Hepatocyte (in vitro differentiated cells): ENCODE measurements at regions not wholly inside any gene's neighbourhood (a gene's known extent, or its start where the extent isn't known, plus 50 kb on each side); places are given as distances from the start of the nearest gene placed in this dataset.
"Not testable (repeated sequence)": the region's sequence is repeated elsewhere in the genome, so short reads cannot be mapped to it uniquely, and the experiment has no call there.

Experiments
- DNase-seq: peaks from one replicate; pipeline ENCODE4 v3.0.0-alpha.2; 2016; ENCODE audit warnings: low spot score
- H2AFZ ChIP-seq: fragments of 200-600 bp; sonication (generic); 2 replicates; pipeline ENCODE4 v1.6.0; 2016; ENCODE audit warnings: antibody characterized with exemption, mild to moderate bottlenecking
- H3K27ac ChIP-seq: fragments of 200-600 bp; sonication (generic); 2 replicates; pipeline ENCODE4 v1.5.1; 2016; ENCODE audit warnings: mild to moderate bottlenecking
- H3K27me3 ChIP-seq: fragments of 200-600 bp; sonication (generic); 2 replicates; pipeline ENCODE4 v1.6.1; 2016
- H3K36me3 ChIP-seq: fragments of 200-600 bp; sonication (generic); replicated peaks from 2 replicates; pipeline ENCODE4 v1.5.1; 2016; ENCODE audit warnings: low read depth; ENCODE audit not compliant: insufficient read depth
- H3K4me1 ChIP-seq: fragments of 200-600 bp; sonication (generic); 2 replicates; pipeline ENCODE4 v1.5.1; 2016; ENCODE audit warnings: mild to moderate bottlenecking, moderate library complexity; ENCODE audit not compliant: insufficient read depth
- H3K4me2 ChIP-seq: fragments of 200-600 bp; sonication (generic); 2 replicates; pipeline ENCODE4 v1.6.0; 2016
- H3K4me3 ChIP-seq: fragments of 200-600 bp; sonication (generic); 2 replicates; pipeline ENCODE4 v1.5.1; 2016; ENCODE audit warnings: mild to moderate bottlenecking
- H3K79me2 ChIP-seq: fragments of 200-600 bp; sonication (generic); 2 replicates; pipeline ENCODE4 v1.6.0; 2017; ENCODE audit warnings: mild to moderate bottlenecking
- H3K9me2 ChIP-seq: fragments of 200-600 bp; sonication (generic); replicated peaks from 2 replicates; pipeline ENCODE4 v1.6.0; 2017; ENCODE audit warnings: mild to moderate bottlenecking; ENCODE audit not compliant: insufficient read depth
- H3K9me3 ChIP-seq: fragments of 200-600 bp; sonication (generic); 2 replicates; pipeline ENCODE4 v1.5.1; 2016; ENCODE audit warnings: low read depth, mild to moderate bottlenecking
- H4K20me1 ChIP-seq: fragments of 200-600 bp; sonication (generic); 2 replicates; pipeline ENCODE4 v1.6.0; 2016; ENCODE audit warnings: mild to moderate bottlenecking; ENCODE audit not compliant: insufficient read depth, poor library complexity, severe bottlenecking
- EZH2 ChIP-seq: fragments of 200-600 bp; sonication (generic); IDR thresholded peaks from 2 replicates; pipeline ENCODE4 v1.6.1; 2016; ENCODE audit warnings: antibody characterized with exemption, mild to moderate bottlenecking, borderline replicate concordance
- EZH2phosphoT487 ChIP-seq: fragments of 200-600 bp; sonication (generic); IDR thresholded peaks from one replicate; pipeline ENCODE4 v1.6.1; 2018; ENCODE audit warnings: antibody characterized with exemption, mild to moderate bottlenecking, low read depth, moderate library complexity; ENCODE audit not compliant: unreplicated experiment, severe bottlenecking
- WGBS: methylation state at CpG from one replicate; pipeline ENCODE4 v1.1.6; 2016; ENCODE audit warnings: low lambda C conversion rate; ENCODE audit errors: missing lambda C conversion rate; 5-methylcytosine and 5-hydroxymethylcytosine counted together
- TF ChIP-seq, protein P1 (sequence below): fragments of 200-600 bp; sonication (generic); IDR thresholded peaks from 2 replicates; pipeline ENCODE4 v1.5.1; 2016; ENCODE audit warnings: antibody characterized with exemption, mild to moderate bottlenecking; ENCODE audit not compliant: poor library complexity

DNA sequence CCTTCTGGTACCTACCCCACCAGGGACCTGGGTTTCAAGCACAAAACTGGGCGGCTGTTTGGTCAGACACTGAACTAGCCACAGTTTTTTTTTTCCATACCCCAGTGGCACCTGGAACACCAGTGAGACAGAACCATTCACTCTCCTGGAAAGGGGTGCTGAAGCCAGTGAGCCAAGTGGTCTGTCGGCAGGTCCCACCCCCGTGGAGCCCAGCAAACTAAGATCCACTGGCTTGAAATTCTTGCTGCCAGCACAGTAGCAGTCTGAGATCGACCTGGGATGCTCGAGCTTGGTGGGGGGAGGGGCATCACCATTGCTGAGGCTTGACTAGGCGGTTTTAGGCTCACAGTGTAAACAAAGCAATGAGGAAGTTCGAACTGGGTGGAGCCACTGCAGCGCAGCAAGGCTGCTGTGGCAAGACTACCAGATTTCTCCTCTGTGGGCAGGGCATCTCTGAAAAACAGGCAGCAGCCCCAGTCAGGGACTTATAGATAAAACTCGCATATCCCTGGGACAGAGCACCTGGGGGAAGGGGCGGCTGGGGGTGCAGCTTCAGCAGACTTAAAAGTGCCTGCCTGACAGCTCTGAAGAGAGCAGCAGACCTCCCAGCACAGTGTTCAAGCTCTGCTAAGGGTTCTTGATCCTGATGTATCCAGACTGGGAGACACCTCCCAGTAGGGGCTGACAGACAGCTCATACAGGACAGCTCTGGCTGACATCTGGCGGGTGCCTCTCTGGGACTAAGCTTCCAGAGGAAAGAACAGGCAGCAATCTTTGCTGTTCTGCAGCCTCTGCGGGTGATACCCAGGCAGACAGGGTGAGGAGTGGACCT is 223.0 kb downstream of the COX18 start:
- H3K9me3 ChIP-seq, result no peaks in the 10 kb centered on the region
- H3K4me2 ChIP-seq, result peak overlapping the region; percentile 37
- no peaks in the 10 kb centered on the region for H4K20me1 ChIP-seq
- no peak overlapping the region for H2AFZ ChIP-seq
- H3K4me3 ChIP-seq, result no peak overlapping the region
- H3K4me1 ChIP-seq, result no peaks in the 10 kb centered on the region
- H3K27me3 ChIP-seq, result no peaks in the 10 kb centered on the region
- no peak overlapping the region for H3K27ac ChIP-seq
- peak; percentile 48 for DNase-seq
- TF ChIP-seq EZH2 (no peak), EZH2phosphoT487 (no peak)
- TF ChIP-seq, protein P1, sequence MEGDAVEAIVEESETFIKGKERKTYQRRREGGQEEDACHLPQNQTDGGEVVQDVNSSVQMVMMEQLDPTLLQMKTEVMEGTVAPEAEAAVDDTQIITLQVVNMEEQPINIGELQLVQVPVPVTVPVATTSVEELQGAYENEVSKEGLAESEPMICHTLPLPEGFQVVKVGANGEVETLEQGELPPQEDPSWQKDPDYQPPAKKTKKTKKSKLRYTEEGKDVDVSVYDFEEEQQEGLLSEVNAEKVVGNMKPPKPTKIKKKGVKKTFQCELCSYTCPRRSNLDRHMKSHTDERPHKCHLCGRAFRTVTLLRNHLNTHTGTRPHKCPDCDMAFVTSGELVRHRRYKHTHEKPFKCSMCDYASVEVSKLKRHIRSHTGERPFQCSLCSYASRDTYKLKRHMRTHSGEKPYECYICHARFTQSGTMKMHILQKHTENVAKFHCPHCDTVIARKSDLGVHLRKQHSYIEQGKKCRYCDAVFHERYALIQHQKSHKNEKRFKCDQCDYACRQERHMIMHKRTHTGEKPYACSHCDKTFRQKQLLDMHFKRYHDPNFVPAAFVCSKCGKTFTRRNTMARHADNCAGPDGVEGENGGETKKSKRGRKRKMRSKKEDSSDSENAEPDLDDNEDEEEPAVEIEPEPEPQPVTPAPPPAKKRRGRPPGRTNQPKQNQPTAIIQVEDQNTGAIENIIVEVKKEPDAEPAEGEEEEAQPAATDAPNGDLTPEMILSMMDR, result no peak
- no peaks in the 10 kb centered on the region for H3K9me2 ChIP-seq
- WGBS, result 43% methylated on average over 12 of the region's 12 CpGs
- no peaks in the 10 kb centered on the region for H3K36me3 ChIP-seq
- H3K79me2 ChIP-seq, result no peaks in the 10 kb centered on the region

DNA sequence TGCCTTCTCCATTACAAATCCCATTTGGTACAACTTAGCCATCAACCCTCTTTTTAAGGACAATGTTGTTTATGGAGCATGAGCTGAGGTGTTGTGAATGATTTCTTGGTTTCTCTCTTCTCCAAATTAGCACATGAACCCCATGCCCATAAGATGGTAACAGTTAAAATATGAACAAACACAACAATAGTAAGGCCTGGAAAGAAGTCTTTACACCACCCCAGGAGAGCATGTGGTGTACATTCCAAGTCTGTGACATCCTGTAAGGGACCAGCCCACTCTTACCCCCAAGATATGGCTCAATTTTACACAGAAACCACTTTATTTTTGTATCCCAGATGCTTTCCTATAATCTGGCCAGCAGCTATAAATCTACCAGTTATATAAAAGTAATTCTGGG is 226.1 kb downstream of the COX18 start:
- Histone ChIP-seq H3K27me3 (no peaks in the 10 kb centered on the region), H3K9me2 (no peaks in the 10 kb centered on the region), H3K36me3 (no peaks in the 10 kb centered on the region), H3K9me3 (no peaks in the 10 kb centered on the region), H3K27ac (no peak overlapping the region), H3K4me2 (no peak overlapping the region), H4K20me1 (no peaks in the 10 kb centered on the region), H2AFZ (no peak overlapping the region), H3K4me3 (no peak overlapping the region), H3K4me1 (no peaks in the 10 kb centered on the region), H3K79me2 (no peaks in the 10 kb centered on the region)
- TF ChIP-seq EZH2phosphoT487, result no peak
- no peak for TF ChIP-seq EZH2
- TF ChIP-seq, protein P1, result no peak
- no peak for DNase-seq

DNA sequence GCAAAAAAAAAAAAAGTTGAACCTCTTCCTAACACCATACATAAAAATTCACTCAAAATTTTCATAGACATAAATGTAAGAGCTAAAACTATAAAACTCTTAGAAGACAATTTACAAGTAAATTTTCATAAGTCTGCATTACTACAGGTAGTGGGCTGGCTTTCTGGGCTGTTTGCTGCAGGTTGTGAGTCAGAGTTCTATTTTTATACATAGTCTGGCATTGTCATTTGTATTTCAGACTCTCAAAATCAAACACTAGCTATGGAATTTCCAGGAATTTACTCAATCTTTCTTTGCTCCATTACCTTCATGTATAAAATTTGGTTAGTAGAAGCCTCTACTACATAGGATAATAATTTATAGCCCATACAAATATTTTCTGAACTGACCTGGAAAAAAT is 227.2 kb downstream of the COX18 start:
- no peak for DNase-seq
- Histone ChIP-seq H3K4me3 (no peak overlapping the region), H3K4me1 (no peaks in the 10 kb centered on the region), H3K36me3 (no peaks in the 10 kb centered on the region), H3K9me2 (no peaks in the 10 kb centered on the region), H4K20me1 (no peaks in the 10 kb centered on the region), H3K27ac (no peak overlapping the region), H3K79me2 (no peaks in the 10 kb centered on the region), H3K4me2 (no peak overlapping the region), H3K27me3 (no peaks in the 10 kb centered on the region), H3K9me3 (no peaks in the 10 kb centered on the region), H2AFZ (no peak overlapping the region)
- TF ChIP-seq EZH2phosphoT487, result no peak
- TF ChIP-seq, protein P1, result no peak
- TF ChIP-seq EZH2, result no peak

DNA sequence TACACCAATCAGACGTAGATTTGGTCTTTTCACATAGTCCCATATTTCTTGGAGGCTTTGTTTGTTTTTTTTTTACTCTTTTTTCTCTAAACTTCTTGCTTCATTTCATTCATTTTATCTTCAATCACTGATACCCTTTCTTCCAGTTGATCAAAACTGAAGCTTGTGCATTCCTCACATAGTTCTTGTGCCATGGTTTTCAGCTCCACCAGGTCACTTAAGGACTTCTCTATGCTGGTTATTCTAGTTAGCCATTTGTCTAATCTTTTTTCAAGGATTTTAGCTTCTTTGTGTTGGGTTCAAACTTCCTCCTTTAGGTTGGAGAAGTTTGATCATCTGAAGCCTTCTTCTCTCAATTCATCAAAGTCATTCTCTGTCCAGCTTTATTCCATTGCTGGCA is 229.3 kb downstream of the COX18 start:
- H3K79me2 ChIP-seq, H2AFZ ChIP-seq, H3K27ac ChIP-seq, H3K9me3 ChIP-seq, H3K9me2 ChIP-seq, H3K4me2 ChIP-seq, H3K27me3 ChIP-seq, H3K4me3 ChIP-seq, H4K20me1 ChIP-seq, H3K4me1 ChIP-seq, DNase-seq, H3K36me3 ChIP-seq: not testable (repeated sequence)
- whole genome bisulfite sequencing, result 63% methylated on average over 1 of the region's 1 CpG
